Lung (tissue), 11 donors: ENCODE measurements at regions not wholly inside any gene's neighbourhood (a gene's known extent, or its start where the extent isn't known, plus 50 kb on each side); places are given as distances from the start of the nearest gene placed in this dataset.
A peak's percentile ranks its signal among the peaks of the same experiment; 100 is the strongest.

Experiments
- ATAC-seq: fragments of 200-7000 bp; cut with Tn5 transposase; one replicate; pipeline ENCODE4 v1.9.1; 2020; ENCODE audit warnings: moderate number of reproducible peaks; ENCODE audit not compliant: insufficient read depth, low FRiP score
- DNase-seq, 3 donors: peaks; one replicate each; pipeline ENCODE4 v3.0.0-alpha.2; 2013 to 2017
- H3K27ac ChIP-seq, 2 donors: one replicate each; pipeline ENCODE4 v1.5.1; 2013; ENCODE audit warnings: mild to moderate bottlenecking in 2 of 2, moderate library complexity in 2 of 2, control low read depth in 1 of 2, inconsistent platforms in 1 of 2, low read depth in 1 of 2, low read length in 1 of 2
- H3K27me3 ChIP-seq, 3 donors: one replicate each; pipeline ENCODE4 v1.5.1; 2013; ENCODE audit warnings: low read length in 2 of 3; ENCODE audit not compliant: control insufficient read depth in 3 of 3, insufficient read depth in 3 of 3
- H3K36me3 ChIP-seq, 4 donors: one replicate each; pipeline ENCODE4 v1.5.1; 2013; ENCODE audit warnings: low read length in 4 of 4, mild to moderate bottlenecking in 1 of 4, moderate library complexity in 1 of 4; ENCODE audit not compliant: control insufficient read depth in 4 of 4, insufficient read depth in 4 of 4
- H3K4me1 ChIP-seq, 5 donors: one replicate each; pipeline ENCODE4 v1.5.1; 2013; ENCODE audit warnings: low read length in 5 of 5, mild to moderate bottlenecking in 2 of 5, moderate library complexity in 1 of 5; ENCODE audit not compliant: control insufficient read depth in 5 of 5, insufficient read depth in 5 of 5
- H3K4me3 ChIP-seq: one replicate; pipeline ENCODE4 v1.5.1; 2013; ENCODE audit warnings: mild to moderate bottlenecking, control low read depth, moderate library complexity
- H3K9ac ChIP-seq, 2 donors: one replicate each; pipeline ENCODE4 v1.5.1; 2013; ENCODE audit warnings: low read length in 2 of 2, control low read depth in 1 of 2; ENCODE audit not compliant: insufficient read depth in 1 of 2
- H3K9me3 ChIP-seq, 4 donors: one replicate each; pipeline ENCODE4 v1.5.1; 2013; ENCODE audit warnings: low read length in 3 of 4, mild to moderate bottlenecking in 1 of 4, moderate library complexity in 1 of 4; ENCODE audit not compliant: control insufficient read depth in 4 of 4, insufficient read depth in 3 of 4
- CTCF ChIP-seq: IDR thresholded peaks from 2 replicates; pipeline ENCODE4 v1.5.1; 2012; ENCODE audit warnings: mild to moderate bottlenecking; ENCODE audit errors: control extremely low read depth, extremely low read depth
- WGBS, 2 donors: extraction: QIAGEN DNeasy Blood & Tissue Kit; methylation state at CpG; one replicate each; pipeline ENCODE4 v1.1.7; 2013; 5-methylcytosine and 5-hydroxymethylcytosine counted together
- donor health status: control.
- donor health status: control.
- donor health status: Bipolar disorder and iron deficiency.
- donor health status: healthy.
- donor health status: DM: yes; HTN: yes; CAD: no.

- no peaks in the 10 kb centered on the region for H3K36me3 ChIP-seq
- DNase-seq: peak in 2 of 3 donors; percentile 80
- ATAC-seq: peak; percentile 62
These were observed 485.4 kb upstream of the MANEA start for GRCh38 chr6:95091823-95092436.

GRCh38 chr6:95093154-95093553 lies 484.2 kb upstream of the MANEA start:
- no peak overlapping the region for H3K27ac ChIP-seq

More at GRCh38 chr6:95091823-95092436, 485.4 kb upstream of the MANEA start:
- TF ChIP-seq CTCF: no peak
- no peaks in the 10 kb centered on the region for H3K27me3 ChIP-seq
- 68 to 70% methylated on average over 5 of the region's 5 CpGs for WGBS, 2 donors
- H3K4me1 ChIP-seq: peaks cover 0 to 13% (median 0%) of the 10 kb centered on the region in 5 donors
- no peak overlapping the region for H3K4me3 ChIP-seq
- no peak overlapping the region for H3K27ac ChIP-seq
- no peaks in the 10 kb centered on the region for H3K9me3 ChIP-seq
- H3K9ac ChIP-seq: no peak overlapping the region

GRCh38 chr6:95094751-95095663 lies 482.3 kb upstream of the MANEA start:
- Histone ChIP-seq H3K9me3 (no peaks in the 10 kb centered on the region), H3K4me3 (no peak overlapping the region), H3K9ac (no peak overlapping the region), H3K27me3 (no peaks in the 10 kb centered on the region), H3K4me1 (peaks cover 0 to 8% (median 0%) of the 10 kb centered on the region in 5 donors), H3K36me3 (no peaks in the 10 kb centered on the region), H3K27ac (no peak overlapping the region)
- no peak for ATAC-seq
- peak in 2 of 3 donors; percentile 30 to 50 for DNase-seq
- 57 to 72% methylated on average over 6 of the region's 6 CpGs for WGBS, 2 donors
- TF ChIP-seq CTCF: no peak

More at GRCh38 chr6:95093154-95093553, 484.2 kb upstream of the MANEA start:
- H3K9ac ChIP-seq: no peak overlapping the region
- no peaks in the 10 kb centered on the region for H3K27me3 ChIP-seq
- WGBS, 2 donors: 68 to 74% methylated on average over 4 of the region's 4 CpGs
- no peak overlapping the region for H3K4me3 ChIP-seq
- DNase-seq: no peak
- no peak for ATAC-seq
- H3K9me3 ChIP-seq: no peaks in the 10 kb centered on the region
- H3K36me3 ChIP-seq: no peaks in the 10 kb centered on the region
- H3K4me1 ChIP-seq: peaks cover 0 to 8% (median 0%) of the 10 kb centered on the region in 5 donors
- no peak for TF ChIP-seq CTCF
